Tibial nerve (tissue), 3 donors: ENCODE measurements at regions not wholly inside any gene's neighbourhood (a gene's known extent, or its start where the extent isn't known, plus 50 kb on each side); places are given as distances from the start of the nearest gene placed in this dataset.

ENCODE experiments used
- CTCF ChIP-seq, 5 experiments: fragments of 200-600 bp in 3 of 5; fragments of 450-650 bp in 2 of 5; sonication (generic) in 3 of 5; IDR thresholded peaks; one replicate each; pipeline ENCODE4 v1.5.1; 2016 to 2019; ENCODE audit warnings: antibody characterized with exemption in 5 of 5, mild to moderate bottlenecking in 3 of 5, moderate library complexity in 2 of 5
- POLR2A ChIP-seq, 2 donors: fragments of 450-650 bp; IDR thresholded peaks; one replicate each; pipeline ENCODE4 v1.6.1; 2017; ENCODE audit warnings: antibody characterized with exemption in 2 of 2, mild to moderate bottlenecking in 2 of 2, moderate library complexity in 2 of 2

DNA sequence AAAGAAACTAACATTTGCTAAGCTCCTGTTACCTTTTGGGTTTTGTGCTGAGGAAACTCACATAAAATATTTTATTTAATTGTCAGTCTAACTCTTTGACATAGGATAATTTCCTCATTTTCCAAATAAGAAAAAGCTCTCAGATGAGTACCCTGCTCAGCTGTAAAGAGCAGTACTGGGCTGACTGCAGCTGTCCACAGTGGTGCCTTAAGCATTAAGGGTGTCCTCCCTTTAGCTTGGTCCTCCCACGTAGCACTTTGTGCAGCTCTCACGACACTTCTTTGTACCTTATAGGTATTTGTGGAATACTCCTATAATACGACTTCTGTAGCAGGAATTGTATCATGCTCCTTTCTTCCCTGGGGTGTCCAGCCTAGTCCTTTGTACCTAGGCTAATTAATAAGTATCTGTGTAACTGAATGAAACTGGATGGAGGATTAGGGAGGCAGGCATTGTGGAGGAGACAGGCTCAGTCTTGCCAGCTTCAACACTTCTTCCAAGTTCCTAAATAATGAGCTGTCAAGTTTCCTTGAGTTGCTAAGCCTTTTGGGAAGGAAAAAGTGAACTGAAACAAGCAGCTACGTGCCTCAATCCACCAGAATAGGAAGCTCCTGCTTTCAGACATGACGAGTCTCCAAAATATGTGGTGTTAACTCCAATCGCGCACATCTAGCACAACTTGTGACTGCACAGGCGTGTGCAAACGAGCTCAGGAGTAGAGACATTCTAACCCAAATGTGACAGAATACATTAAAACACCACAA lies 123.0 kb downstream of the SLC38A4 start:
- TF ChIP-seq POLR2A (IDR thresholded peaks at IDR 0.05): no peak
- TF ChIP-seq CTCF (IDR thresholded peaks at IDR 0.05): no peak
